Esophagus muscularis mucosa (tissue), 4 donors: ENCODE measurements at regions not wholly inside any gene's neighbourhood (a gene's known extent, or its start where the extent isn't known, plus 50 kb on each side); places are given as distances from the start of the nearest gene placed in this dataset.
"Not testable (repeated sequence)": the region's sequence is repeated elsewhere in the genome, so short reads cannot be mapped to it uniquely, and the experiment has no call there.

Experiments
- DNase-seq: peaks from one replicate; pipeline ENCODE4 v3.0.0-alpha.2; 2017; ENCODE audit errors: extremely low spot score
- H3K27ac ChIP-seq, 4 donors: fragments of 200-600 bp; sonication (generic); replicated peaks in 1 of 4; 1 replicate in 3 of 4; 2 replicates in 1 of 4; pipeline ENCODE4 v1.5.1; 2016 to 2019; ENCODE audit warnings: mild to moderate bottlenecking in 1 of 4
- H3K27me3 ChIP-seq, 4 donors: fragments of 200-600 bp; sonication (generic); one replicate each; pipeline versions ENCODE4 v1.5.1 to v1.6.0; 2016 to 2019
- H3K36me3 ChIP-seq, 4 donors: fragments of 200-600 bp; sonication (generic); one replicate each; pipeline ENCODE4 v1.5.1; 2016 to 2019
- H3K4me1 ChIP-seq, 4 donors: fragments of 200-600 bp; sonication (generic); one replicate each; pipeline ENCODE4 v1.5.1; 2016 to 2019
- H3K4me3 ChIP-seq, 4 donors: fragments of 200-600 bp; sonication (generic); 1 replicate in 2 of 4; 2 replicates in 2 of 4; pipeline ENCODE4 v1.5.1; 2016 to 2019; ENCODE audit warnings: mild to moderate bottlenecking in 4 of 4, moderate library complexity in 1 of 4
- H3K9me3 ChIP-seq, 4 donors: fragments of 200-600 bp; sonication (generic); 1 replicate in 3 of 4; 2 replicates in 1 of 4; pipeline ENCODE4 v1.5.1; 2016 to 2019
- EP300 ChIP-seq: sonication (generic); formaldehyde crosslinking; IDR thresholded peaks from one replicate; pipeline ENCODE4 v1.6.1; 2017; ENCODE audit warnings: antibody characterized with exemption
- POLR2A ChIP-seq: fragments of 450-650 bp; IDR thresholded peaks from one replicate; pipeline ENCODE4 v1.6.1; 2017; ENCODE audit warnings: antibody characterized with exemption, moderate library complexity, mild to moderate bottlenecking, low read depth
- POLR2AphosphoS5 ChIP-seq, 2 donors: sonication (generic); formaldehyde crosslinking; IDR thresholded peaks; one replicate each; pipeline ENCODE4 v1.6.1; 2017; ENCODE audit warnings: antibody characterized with exemption in 2 of 2
- WGBS: methylation state at CpG from one replicate; pipeline ENCODE4 v1.1.5; 2018; 5-methylcytosine and 5-hydroxymethylcytosine counted together
- intact Hi-C: fragments of 100-400 bp; cut with DNase I; formaldehyde crosslinking; loops from one replicate; pipeline ENCODE4 v1.15.1; 2023
- TF ChIP-seq, protein P1 (sequence below), 3 experiments: fragments of 200-600 bp in 2 of 3; fragments of 450-650 bp in 1 of 3; sonication (generic) in 2 of 3; IDR thresholded peaks; one replicate each; pipeline ENCODE4 v1.5.1; 2017 to 2019; ENCODE audit warnings: antibody characterized with exemption in 3 of 3, mild to moderate bottlenecking in 2 of 3, moderate library complexity in 1 of 3

- H3K27ac ChIP-seq = no peak overlapping the region
- H3K9me3 ChIP-seq = no peaks in the 10 kb centered on the region
- intact Hi-C loops = no loop called here
- no peak overlapping the region for H3K4me3 ChIP-seq
- WGBS = 94% methylated on average over 2 of the region's 2 CpGs
- no peak for DNase-seq
- H3K4me1 ChIP-seq = no peaks in the 10 kb centered on the region
- no peaks in the 10 kb centered on the region for H3K36me3 ChIP-seq
- no peaks in the 10 kb centered on the region for H3K27me3 ChIP-seq
- TF ChIP-seq POLR2AphosphoS5 (IDR thresholded peaks at IDR 0.05) (no peak), EP300 (no peak), POLR2A (no peak)
- TF ChIP-seq, protein P1, sequence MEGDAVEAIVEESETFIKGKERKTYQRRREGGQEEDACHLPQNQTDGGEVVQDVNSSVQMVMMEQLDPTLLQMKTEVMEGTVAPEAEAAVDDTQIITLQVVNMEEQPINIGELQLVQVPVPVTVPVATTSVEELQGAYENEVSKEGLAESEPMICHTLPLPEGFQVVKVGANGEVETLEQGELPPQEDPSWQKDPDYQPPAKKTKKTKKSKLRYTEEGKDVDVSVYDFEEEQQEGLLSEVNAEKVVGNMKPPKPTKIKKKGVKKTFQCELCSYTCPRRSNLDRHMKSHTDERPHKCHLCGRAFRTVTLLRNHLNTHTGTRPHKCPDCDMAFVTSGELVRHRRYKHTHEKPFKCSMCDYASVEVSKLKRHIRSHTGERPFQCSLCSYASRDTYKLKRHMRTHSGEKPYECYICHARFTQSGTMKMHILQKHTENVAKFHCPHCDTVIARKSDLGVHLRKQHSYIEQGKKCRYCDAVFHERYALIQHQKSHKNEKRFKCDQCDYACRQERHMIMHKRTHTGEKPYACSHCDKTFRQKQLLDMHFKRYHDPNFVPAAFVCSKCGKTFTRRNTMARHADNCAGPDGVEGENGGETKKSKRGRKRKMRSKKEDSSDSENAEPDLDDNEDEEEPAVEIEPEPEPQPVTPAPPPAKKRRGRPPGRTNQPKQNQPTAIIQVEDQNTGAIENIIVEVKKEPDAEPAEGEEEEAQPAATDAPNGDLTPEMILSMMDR (IDR thresholded peaks at IDR 0.05) = no peak
Measured at GRCh38 chr5:156053056-156053455, 273.9 kb upstream of the SGCD start.

DNA sequence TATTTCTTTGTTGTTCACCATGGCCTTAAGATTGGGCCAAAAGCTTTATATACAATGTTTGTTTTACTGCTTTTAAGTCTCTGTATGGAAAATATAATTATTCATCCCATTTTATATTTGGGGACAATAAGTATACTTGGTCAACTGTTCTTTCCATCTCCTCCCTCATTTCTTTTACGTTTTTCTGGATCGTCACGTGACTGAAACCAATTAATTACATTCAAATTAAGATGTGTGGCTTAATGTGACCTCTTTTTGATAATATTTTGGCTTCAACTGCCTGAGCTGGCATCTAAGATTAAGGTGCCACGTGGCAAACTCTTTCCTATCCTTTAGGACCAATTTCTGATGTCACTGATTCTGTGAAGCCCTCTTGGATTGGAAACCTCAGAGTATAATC lies 250.1 kb upstream of the SGCD start:
- intact Hi-C loops = no loop called here
- Histone ChIP-seq H3K27ac (no peak overlapping the region), H3K4me1 (no peaks in the 10 kb centered on the region), H3K9me3 (peaks cover 0 to 22% (median 16%) of the 10 kb centered on the region in 4 donors), H3K4me3 (no peak overlapping the region), H3K36me3 (no peaks in the 10 kb centered on the region), H3K27me3 (no peaks in the 10 kb centered on the region)
- TF ChIP-seq EP300 (no peak), POLR2AphosphoS5 (IDR thresholded peaks at IDR 0.05) (no peak), POLR2A (no peak)
- TF ChIP-seq, protein P1 (IDR thresholded peaks at IDR 0.05) = no peak
- DNase-seq = no peak
- 84% methylated on average over 4 of the region's 4 CpGs for WGBS

DNA sequence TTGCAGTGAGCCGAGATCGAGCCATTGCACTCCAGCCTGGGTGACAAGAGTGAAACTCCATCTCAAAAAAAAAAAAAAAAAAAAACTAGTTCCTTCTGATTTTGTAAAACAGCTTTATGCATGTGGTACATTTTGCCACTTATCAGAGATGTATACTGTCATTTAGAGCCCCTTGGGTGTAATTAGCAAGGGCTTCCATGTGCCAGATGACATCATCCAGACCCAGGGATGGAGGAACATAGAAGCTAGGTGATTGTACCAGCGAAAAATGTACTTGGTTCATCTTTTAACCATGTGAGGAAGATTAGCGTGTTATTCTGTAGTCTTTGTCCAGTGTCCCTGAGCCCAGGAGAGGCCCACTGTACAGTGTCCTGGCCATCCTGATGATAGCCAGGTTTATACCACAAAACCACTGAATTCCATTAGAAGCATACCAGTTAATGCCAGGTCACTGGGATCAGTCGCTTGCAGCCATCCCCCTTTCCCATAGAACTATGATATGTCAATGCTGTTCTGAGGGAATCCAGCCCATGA lies 239.3 kb upstream of the SGCD start:
- peaks cover 0 to 18% (median 6%) of the 10 kb centered on the region in 4 donors for H3K9me3 ChIP-seq
- no peaks in the 10 kb centered on the region for H3K36me3 ChIP-seq
- 97% methylated on average over 5 of the region's 5 CpGs for WGBS
- intact Hi-C loops = no loop called here
- no peaks in the 10 kb centered on the region for H3K4me1 ChIP-seq
- no peak overlapping the region for H3K27ac ChIP-seq
- no peak overlapping the region for H3K4me3 ChIP-seq
- no peak for TF ChIP-seq EP300
- H3K27me3 ChIP-seq = no peaks in the 10 kb centered on the region
- no peak for DNase-seq

DNA sequence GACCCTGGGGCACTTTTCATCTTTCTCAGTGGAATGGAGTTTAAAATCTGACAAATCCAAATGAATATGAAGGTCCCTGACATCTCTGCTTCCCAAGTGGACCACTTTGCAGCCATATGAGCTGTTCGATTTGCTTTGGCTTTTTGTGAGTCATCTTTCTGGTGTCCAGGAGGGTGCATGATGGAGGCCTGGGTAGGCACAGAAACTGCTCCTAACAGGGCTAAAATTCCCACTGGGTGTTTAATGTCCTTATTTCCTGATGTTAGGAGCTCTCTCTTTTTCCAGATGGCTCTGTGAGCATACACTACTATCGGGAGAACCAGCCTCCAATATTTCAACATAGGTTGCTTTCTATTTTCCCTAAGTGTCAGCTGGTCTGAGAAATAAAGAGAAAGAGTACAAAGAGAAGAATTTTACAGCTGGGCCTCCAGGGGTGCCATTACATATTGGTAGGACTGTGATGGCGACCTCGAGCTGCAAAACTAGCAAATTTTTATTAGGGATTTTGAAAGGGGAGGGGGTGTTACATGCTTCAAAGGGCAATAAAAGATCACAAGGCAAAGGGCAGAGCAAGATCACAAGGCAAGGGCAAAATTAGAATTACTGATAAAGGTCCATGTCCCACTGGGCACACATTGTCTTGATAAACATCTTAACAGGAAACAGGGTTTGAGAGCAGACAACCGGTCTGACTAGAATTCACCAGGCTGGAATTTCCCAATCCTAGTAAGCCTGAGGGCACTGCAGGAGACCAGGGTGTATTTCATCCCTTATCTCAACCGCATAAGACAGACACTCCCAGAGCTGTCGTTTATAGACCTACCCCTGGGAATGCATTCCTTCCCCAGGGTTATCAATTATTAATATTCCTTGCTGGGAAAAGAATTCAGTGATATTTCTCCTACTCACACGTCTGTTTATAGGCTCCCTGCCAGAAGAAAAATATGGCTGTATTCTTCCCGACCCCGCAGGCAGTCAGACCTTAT lies 236.7 kb upstream of the SGCD start:
- H3K4me1 ChIP-seq, intact Hi-C loops, DNase-seq, H3K4me3 ChIP-seq, H3K36me3 ChIP-seq, H3K27me3 ChIP-seq, H3K27ac ChIP-seq: not testable (repeated sequence)
- WGBS = 84% methylated on average over 10 of the region's 10 CpGs
- H3K9me3 ChIP-seq = peaks cover 0 to 18% (median 6%) of the 10 kb centered on the region in 4 donors

- peaks cover 0 to 18% (median 6%) of the 10 kb centered on the region in 4 donors for H3K9me3 ChIP-seq
- DNase-seq = no peak
- TF ChIP-seq POLR2A (no peak), EP300 (no peak), POLR2AphosphoS5 (IDR thresholded peaks at IDR 0.05) (no peak)
- TF ChIP-seq, protein P1 (IDR thresholded peaks at IDR 0.05) = no peak
- H3K4me3 ChIP-seq = no peak overlapping the region
- no peaks in the 10 kb centered on the region for H3K4me1 ChIP-seq
- H3K27me3 ChIP-seq = no peaks in the 10 kb centered on the region
- H3K36me3 ChIP-seq = no peaks in the 10 kb centered on the region
- WGBS = 94% methylated on average over 2 of the region's 2 CpGs
- no peak overlapping the region for H3K27ac ChIP-seq
- intact Hi-C loops = no loop called here
Measured at GRCh38 chr5:156093024-156093423, 233.9 kb upstream of the SGCD start.
